NCI-H2227 treated with DMSO at 0.1 percent for 48 hours (cell line): ENCODE measurements at regions not wholly inside any gene's neighbourhood (a gene's known extent, or its start where the extent isn't known, plus 50 kb on each side); places are given as distances from the start of the nearest gene placed in this dataset.
"Not testable (repeated sequence)": the region's sequence is repeated elsewhere in the genome, so short reads cannot be mapped to it uniquely, and the experiment has no call there.

Experiments used
- DNase-seq: peaks from one replicate; lab custom pipeline; 2025; lab: John Stamatoyannopoulos, UW

- DNase-seq: no peak
These were observed 272.2 kb upstream of the PRDM9 start for GRCh38 chr5:23235246-23235645.

GRCh38 chr5:23234197-23234596 lies 273.2 kb upstream of the PRDM9 start:
- no peak for DNase-seq

- DNase-seq: no peak
These were observed 283.6 kb upstream of the PRDM9 start for GRCh38 chr5:23223846-23224245.

GRCh38 chr5:23221831-23222230 lies 285.6 kb upstream of the PRDM9 start:
- no peak for DNase-seq

GRCh38 chr5:23217159-23217558 lies 290.2 kb upstream of the PRDM9 start:
- DNase-seq: no peak

- DNase-seq: no peak
These were observed 291.1 kb upstream of the PRDM9 start for GRCh38 chr5:23216345-23216744.

- peak; percentile 58 for DNase-seq
These were observed 298.4 kb upstream of the PRDM9 start for GRCh38 chr5:23208959-23209431.

GRCh38 chr5:23204111-23204510 lies 303.3 kb upstream of the PRDM9 start:
- DNase-seq: no peak

- DNase-seq: no peak
These were observed 316.7 kb upstream of the CDH12 start for GRCh38 chr5:23169660-23170416.

- DNase-seq: no peak
These were observed 311.8 kb upstream of the CDH12 start for GRCh38 chr5:23164971-23165370.

- DNase-seq: no peak
These were observed 305.0 kb upstream of the CDH12 start for GRCh38 chr5:23158179-23158578.

- DNase-seq: no peak
These were observed 304.6 kb upstream of the CDH12 start for GRCh38 chr5:23157716-23158115.

- DNase-seq: no peak
These were observed 304.0 kb upstream of the CDH12 start for GRCh38 chr5:23157169-23157568.

GRCh38 chr5:23147625-23148024 lies 294.5 kb upstream of the CDH12 start:
- DNase-seq: no peak

- DNase-seq: no peak
These were observed 293.0 kb upstream of the CDH12 start for GRCh38 chr5:23146183-23146582.

- no peak for DNase-seq
These were observed 286.4 kb upstream of the CDH12 start for GRCh38 chr5:23139338-23140171.

- DNase-seq: no peak
These were observed 283.8 kb upstream of the CDH12 start for GRCh38 chr5:23136958-23137357.

GRCh38 chr5:23132231-23132630 lies 279.1 kb upstream of the CDH12 start:
- DNase-seq: no peak

- no peak for DNase-seq
These were observed 259.1 kb upstream of the CDH12 start for GRCh38 chr5:23112237-23112636.

- DNase-seq: no peak
These were observed 251.9 kb upstream of the CDH12 start for GRCh38 chr5:23105021-23105420.

GRCh38 chr5:23103566-23103965 lies 250.4 kb upstream of the CDH12 start:
- DNase-seq: no peak

- DNase-seq: not testable (repeated sequence)
These were observed 242.3 kb upstream of the CDH12 start for GRCh38 chr5:23095418-23095817.

GRCh38 chr5:23089286-23089685 lies 236.1 kb upstream of the CDH12 start:
- peak; percentile 93 for DNase-seq
